H1 (cell line): ENCODE measurements at regions not wholly inside any gene's neighbourhood (a gene's known extent, or its start where the extent isn't known, plus 50 kb on each side); places are given as distances from the start of the nearest gene placed in this dataset.
A peak's percentile ranks its signal among the peaks of the same experiment; 100 is the strongest.

Source experiments
- CTCF ChIA-PET: fragments of 300-600 bp; sonication (Branson Sonifier 250); formaldehyde crosslinking; loops from one replicate; lab custom pipeline; 2021; ENCODE audit not compliant: partially characterized antibody; lab: Charles Lee
- POLR2A ChIA-PET: fragments of 300-600 bp; sonication (Branson Sonifier 250); formaldehyde crosslinking; loops from one replicate; lab custom pipeline; 2021; ENCODE audit warnings: inconsistent platforms; ENCODE audit not compliant: partially characterized antibody; lab: Charles Lee
- DNase-seq, 2 experiments: peaks; one replicate each; pipeline versions ENCODE4 v3.0.0 to v3.0.0-alpha.2; 2010 to 2022; ENCODE audit warnings: low spot score in 2 of 2, low read depth in 1 of 2, mixed read lengths in 1 of 2
- FAIRE-seq: peaks from 2 replicates; lab custom pipeline; 2011; peaks lifted over from hg19 to GRCh38; lab: Jason Lieb, UNC
- H2AFZ ChIP-seq: 2 replicates; pipeline ENCODE4 v1.8.1; 2012; ENCODE audit warnings: low read length, inconsistent platforms
- H2AK5ac ChIP-seq: 2 replicates; pipeline ENCODE4 v1.6.1; 2013; ENCODE audit warnings: low read depth, low read length
- H2BK120ac ChIP-seq: replicated peaks from 2 replicates; pipeline ENCODE3; 2013; ENCODE audit warnings: low read depth, low read length, inconsistent platforms
- H2BK12ac ChIP-seq: 2 replicates; pipeline ENCODE4 v1.6.1; 2013; ENCODE audit warnings: low read depth, low read length
- H2BK15ac ChIP-seq: 2 replicates; pipeline ENCODE4 v1.6.1; 2013; ENCODE audit warnings: low read length
- H2BK20ac ChIP-seq: 2 replicates; pipeline ENCODE4 v1.6.1; 2013; ENCODE audit warnings: low read length
- H2BK5ac ChIP-seq: 2 replicates; pipeline ENCODE4 v1.6.1; 2013; ENCODE audit warnings: low read depth, low read length
- H3K14ac ChIP-seq: 2 replicates; pipeline ENCODE4 v1.6.1; 2013; ENCODE audit warnings: inconsistent platforms; ENCODE audit not compliant: insufficient read length
- H3K18ac ChIP-seq: 2 replicates; pipeline ENCODE4 v1.6.1; 2013; ENCODE audit warnings: low read length; ENCODE audit errors: extremely low read depth
- H3K23ac ChIP-seq: 2 replicates; pipeline ENCODE4 v1.6.1; 2013; ENCODE audit warnings: inconsistent platforms; ENCODE audit not compliant: insufficient read length
- H3K23me2 ChIP-seq: 2 replicates; pipeline ENCODE4 v1.6.1; 2013; ENCODE audit warnings: low read depth, low read length
- H3K27ac ChIP-seq: 2 replicates; pipeline ENCODE4 v1.6.1; 2011; ENCODE audit warnings: low read depth, low read length, inconsistent platforms
- H3K27me3 ChIP-seq, 4 experiments: replicated peaks in 1 of 4; 1 replicate in 1 of 4; 2 replicates in 3 of 4; pipeline versions ENCODE4 v1.6.1 to v1.8.1; 2011 to 2013; ENCODE audit warnings: low read length in 3 of 4, mild to moderate bottlenecking in 3 of 4, inconsistent platforms in 2 of 4, mixed read lengths in 2 of 4, moderate library complexity in 1 of 4; ENCODE audit not compliant: control insufficient read depth in 3 of 4, insufficient read depth in 3 of 4; ENCODE audit errors: extremely low read depth in 1 of 4
- H3K36me3 ChIP-seq, 4 experiments: 2 replicates each; pipeline versions ENCODE4 v1.6.1 to v1.8.1; 2011 to 2013; ENCODE audit warnings: mild to moderate bottlenecking in 4 of 4, low read length in 3 of 4, moderate library complexity in 2 of 4, control low read depth in 1 of 4, inconsistent platforms in 1 of 4; ENCODE audit not compliant: insufficient read depth in 4 of 4, control insufficient read depth in 2 of 4
- H3K4ac ChIP-seq: replicated peaks from 2 replicates; pipeline ENCODE3; 2013; ENCODE audit warnings: low read length, low read depth, mixed read lengths, inconsistent platforms; ENCODE audit not compliant: insufficient read length
- H3K4me1 ChIP-seq, 4 experiments: replicated peaks in 1 of 4; 1 replicate in 1 of 4; 2 replicates in 3 of 4; pipeline versions ENCODE4 v1.6.1 to v1.8.1; 2011 to 2013; ENCODE audit warnings: low read length in 3 of 4, inconsistent platforms in 2 of 4, mixed read lengths in 1 of 4; ENCODE audit not compliant: insufficient read depth in 4 of 4, control insufficient read depth in 3 of 4
- H3K4me2 ChIP-seq, 2 experiments: 2 replicates each; pipeline versions ENCODE4 v1.6.1 to v1.8.1; 2011 to 2013; ENCODE audit warnings: low read depth in 2 of 2, low read length in 2 of 2, control low read depth in 1 of 2, inconsistent platforms in 1 of 2, mild to moderate bottlenecking in 1 of 2; ENCODE audit not compliant: insufficient read depth in 1 of 2
- H3K4me3 ChIP-seq, 4 experiments: fragments of 200-600, 300-600 bp in 1 of 4; sonication (generic), shearing (Covaris generic), sonication (Bioruptor Twin) in 1 of 4; 2 replicates each; pipeline versions ENCODE4 v1.5.1 to v1.8.1; 2011 to 2016; ENCODE audit warnings: low read length in 4 of 4, low read depth in 3 of 4, control low read depth in 2 of 4, inconsistent platforms in 2 of 4, mild to moderate bottlenecking in 2 of 4, mixed read lengths in 1 of 4, moderate library complexity in 1 of 4; ENCODE audit not compliant: insufficient read depth in 2 of 4; ENCODE audit errors: extremely low read depth in 1 of 4
- H3K56ac ChIP-seq: replicated peaks from 2 replicates; pipeline ENCODE3; 2013; ENCODE audit warnings: low read depth, mild to moderate bottlenecking, mixed read lengths, low read length, inconsistent platforms; ENCODE audit not compliant: insufficient read length
- H3K79me1 ChIP-seq: 2 replicates; pipeline ENCODE4 v1.6.1; 2013; ENCODE audit warnings: low read depth, low read length, control low read depth
- H3K79me2 ChIP-seq, 2 experiments: 2 replicates each; pipeline versions ENCODE4 v1.6.1 to v1.8.1; 2012 to 2013; ENCODE audit warnings: low read length in 2 of 2, mild to moderate bottlenecking in 2 of 2, inconsistent platforms in 1 of 2; ENCODE audit not compliant: insufficient read depth in 2 of 2, control insufficient read depth in 1 of 2
- H3K9ac ChIP-seq, 4 experiments: replicated peaks in 1 of 4; 1 replicate in 1 of 4; 2 replicates in 3 of 4; pipeline versions ENCODE4 v1.6.1 to v1.8.1; 2011 to 2013; ENCODE audit warnings: low read depth in 3 of 4, low read length in 3 of 4, control low read depth in 2 of 4, mild to moderate bottlenecking in 2 of 4, moderate library complexity in 2 of 4, inconsistent platforms in 1 of 4; ENCODE audit errors: extremely low read depth in 1 of 4
- H3K9me3 ChIP-seq, 2 experiments: 2 replicates each; pipeline versions ENCODE4 v1.6.1 to v1.8.1; 2012 to 2013; ENCODE audit warnings: mild to moderate bottlenecking in 2 of 2, moderate library complexity in 2 of 2, control low read depth in 1 of 2, inconsistent platforms in 1 of 2, low read depth in 1 of 2, low read length in 1 of 2, mixed read lengths in 1 of 2; ENCODE audit not compliant: insufficient read depth in 2 of 2
- H4K20me1 ChIP-seq, 2 experiments: replicated peaks in 1 of 2; 2 replicates each; pipeline versions ENCODE3 to v1.8.1; 2011 to 2013; ENCODE audit warnings: inconsistent platforms in 2 of 2, low read length in 2 of 2, mild to moderate bottlenecking in 1 of 2; ENCODE audit not compliant: insufficient read depth in 2 of 2, control insufficient read depth in 1 of 2
- H4K5ac ChIP-seq: 2 replicates; pipeline ENCODE4 v1.6.1; 2013; ENCODE audit warnings: low read length, low read depth, mixed read lengths, inconsistent platforms; ENCODE audit not compliant: insufficient read length
- H4K8ac ChIP-seq: 2 replicates; pipeline ENCODE4 v1.8.0; 2013; ENCODE audit warnings: mild to moderate bottlenecking, moderate library complexity, low read length, inconsistent platforms; ENCODE audit not compliant: insufficient read depth; ENCODE audit errors: extremely low read depth
- H4K91ac ChIP-seq: replicated peaks from 2 replicates; pipeline ENCODE3; 2013; ENCODE audit warnings: low read length, mixed read lengths, inconsistent platforms; ENCODE audit not compliant: insufficient read length
- CBX5 ChIP-seq: fragments of 300-800, 300-1000 bp; sonication (generic); IDR thresholded peaks from 2 replicates; pipeline ENCODE4 v1.7.1; 2016; ENCODE audit warnings: antibody characterized with exemption, low read length, low read depth
- CBX8 ChIP-seq: fragments of 300-800, 300-1000 bp; sonication (generic); IDR thresholded peaks from 2 replicates; pipeline ENCODE4 v1.7.1; 2016; ENCODE audit warnings: low read depth, low read length, borderline replicate concordance
- CEBPB ChIP-seq: IDR thresholded peaks from 2 replicates; pipeline ENCODE4 v1.6.1; 2012; ENCODE audit warnings: low read depth, low read length
- CHD2 ChIP-seq: IDR thresholded peaks from 2 replicates; pipeline ENCODE4 v1.6.1; 2012; ENCODE audit warnings: low read length, improper control_type of control experiment
- CREB1 ChIP-seq: IDR thresholded peaks from 2 replicates; pipeline ENCODE4 v1.6.1; 2012; ENCODE audit warnings: inconsistent platforms
- CTBP2 ChIP-seq: IDR thresholded peaks from 2 replicates; pipeline ENCODE4 v1.7.0; 2011; ENCODE audit warnings: borderline replicate concordance, mild to moderate bottlenecking, moderate library complexity, mixed read lengths, low read length; ENCODE audit not compliant: insufficient read depth, insufficient read length
- E2F6 ChIP-seq: IDR thresholded peaks from 2 replicates; pipeline ENCODE4 v1.6.1; 2012; ENCODE audit warnings: inconsistent platforms
- EGR1 ChIP-seq: IDR thresholded peaks from 2 replicates; pipeline ENCODE4 v1.6.1; 2011; ENCODE audit warnings: low read depth, low read length, borderline replicate concordance
- GTF2F1 ChIP-seq: IDR thresholded peaks from 2 replicates; pipeline ENCODE4 v1.6.1; 2012; ENCODE audit warnings: low read depth, low read length, improper control_type of control experiment, borderline replicate concordance
- NRF1 ChIP-seq: IDR thresholded peaks from 2 replicates; pipeline ENCODE4 v1.6.1; 2011; ENCODE audit warnings: mild to moderate bottlenecking, low read depth, low read length, improper control_type of control experiment
- SIX5 ChIP-seq: IDR thresholded peaks from 2 replicates; pipeline ENCODE4 v1.6.1; 2011; ENCODE audit warnings: mild to moderate bottlenecking, low read depth, low read length
- SP4 ChIP-seq: IDR thresholded peaks from 2 replicates; pipeline ENCODE4 v1.6.1; 2012; ENCODE audit warnings: low read length, inconsistent platforms
- SRF ChIP-seq: IDR thresholded peaks from 2 replicates; pipeline ENCODE4 v1.6.1; 2011; ENCODE audit warnings: mild to moderate bottlenecking, low read depth, low read length, moderate library complexity
- SUZ12 ChIP-seq: fragments of 200-600 bp; sonication (generic); IDR thresholded peaks from 2 replicates; pipeline ENCODE4 v1.6.1; 2012; ENCODE audit warnings: mild to moderate bottlenecking, inconsistent platforms, low read length, moderate library complexity, mixed read lengths
- TCF12 ChIP-seq: IDR thresholded peaks from 2 replicates; pipeline ENCODE4 v1.6.1; 2011; ENCODE audit warnings: low read depth, mild to moderate bottlenecking, low read length
- WGBS, 2 experiments: shearing (Covaris generic) in 1 of 2; methylation state at CpG; one replicate each; pipeline versions ENCODE4 v1.1.6 to v1.1.7; 2013 to 2015; ENCODE audit warnings: low lambda C conversion rate in 2 of 2, mixed read lengths in 2 of 2, inconsistent platforms in 1 of 2, low coverage in 1 of 2, missing lambda C conversion rate in 1 of 2; ENCODE audit not compliant: insufficient replicate concordance in 2 of 2, insufficient coverage in 1 of 2, insufficient read length in 1 of 2; ENCODE audit errors: extremely low coverage in 1 of 2, missing lambda C conversion rate in 1 of 2; 5-methylcytosine and 5-hydroxymethylcytosine counted together

GRCh38 chr15:60125334-60125733, 121.2 kb downstream of the FOXB1 start:
- POLR2A ChIA-PET = no interaction called here
- DNase-seq = no peak
- WGBS, 2 experiments = 83% methylated on average over 7 of the region's 7 CpGs; no CpG with 5 or more reads in 1 of the 2 experiments
- no peak for TF ChIP-seq EGR1
- TF ChIP-seq CTBP2 = no peak
- no peak for TF ChIP-seq TCF12
- TF ChIP-seq SUZ12 = no peak
- TF ChIP-seq CBX5 = no peak
- no peak for TF ChIP-seq CBX8
- no peak for TF ChIP-seq SP4
- no peak for TF ChIP-seq CEBPB
- no peak for TF ChIP-seq SRF
- no peak for TF ChIP-seq GTF2F1
- no peak for TF ChIP-seq E2F6
- TF ChIP-seq NRF1 = no peak
- TF ChIP-seq CREB1 = no peak
- TF ChIP-seq CHD2 = no peak
- TF ChIP-seq SIX5 = no peak

More at GRCh38 chr15:60125334-60125733, 121.2 kb downstream of the FOXB1 start:
- H3K36me3 ChIP-seq = no peaks in the 10 kb centered on the region
- H3K9me3 ChIP-seq = no peaks in the 10 kb centered on the region
- H3K4me1 ChIP-seq = peaks cover 2 to 21% (median 17%) of the 10 kb centered on the region in 4 experiments; a peak in 6 of 7 replicates
- H2AFZ ChIP-seq = no peak overlapping the region
- no peaks in the 10 kb centered on the region for H4K20me1 ChIP-seq
- no peak overlapping the region for H2BK20ac ChIP-seq
- H4K91ac ChIP-seq = no peak overlapping the region
- H3K23me2 ChIP-seq = peaks cover 2% of the 10 kb centered on the region; the same call in 1 of the 2 replicates
- H3K79me2 ChIP-seq = no peaks in the 10 kb centered on the region
- H3K14ac ChIP-seq = no peak overlapping the region
- H3K4me2 ChIP-seq = no peak overlapping the region
- peak overlapping the region; percentile 78; the same call in 1 of the 2 replicates for H2AK5ac ChIP-seq
- FAIRE-seq = no peak
- CTCF ChIA-PET = interaction anchor here (0.6 to 1.5 kb wide), 6 partner anchors 9 to 313 kb away, joined by 3 to 5 read pairs (median 4); no protein-coding TSS in a partner anchor
- no peak overlapping the region for H2BK120ac ChIP-seq
- no peak overlapping the region; the same call in 1 of the 2 replicates for H2BK15ac ChIP-seq
- no peak overlapping the region for H2BK5ac ChIP-seq
- no peak overlapping the region for H4K8ac ChIP-seq
- H2BK12ac ChIP-seq = no peak overlapping the region
- H3K4me3 ChIP-seq = no peak overlapping the region
- H4K5ac ChIP-seq = no peak overlapping the region
- peaks cover 0 to 2% (median 0%) of the 10 kb centered on the region in 4 experiments; a peak in 3 of 7 replicates for H3K27me3 ChIP-seq
- no peaks in the 10 kb centered on the region for H3K79me1 ChIP-seq
- H3K9ac ChIP-seq = no peak overlapping the region
- H3K18ac ChIP-seq = no peak overlapping the region
- H3K4ac ChIP-seq = no peak overlapping the region
- H3K56ac ChIP-seq = no peak overlapping the region
- H3K23ac ChIP-seq = no peak overlapping the region
- no peak overlapping the region for H3K27ac ChIP-seq
